Lung (tissue), 11 donors: ENCODE measurements at regions not wholly inside any gene's neighbourhood (a gene's known extent, or its start where the extent isn't known, plus 50 kb on each side); places are given as distances from the start of the nearest gene placed in this dataset.

Source experiments
- ATAC-seq: fragments of 200-7000 bp; cut with Tn5 transposase; one replicate; pipeline ENCODE4 v1.9.1; 2020; ENCODE audit warnings: moderate number of reproducible peaks; ENCODE audit not compliant: insufficient read depth, low FRiP score
- DNase-seq, 3 donors: peaks; one replicate each; pipeline ENCODE4 v3.0.0-alpha.2; 2013 to 2017
- H3K27ac ChIP-seq, 2 donors: one replicate each; pipeline ENCODE4 v1.5.1; 2013; ENCODE audit warnings: mild to moderate bottlenecking in 2 of 2, moderate library complexity in 2 of 2, control low read depth in 1 of 2, inconsistent platforms in 1 of 2, low read depth in 1 of 2, low read length in 1 of 2
- H3K27me3 ChIP-seq, 3 donors: one replicate each; pipeline ENCODE4 v1.5.1; 2013; ENCODE audit warnings: low read length in 2 of 3; ENCODE audit not compliant: control insufficient read depth in 3 of 3, insufficient read depth in 3 of 3
- H3K36me3 ChIP-seq, 4 donors: one replicate each; pipeline ENCODE4 v1.5.1; 2013; ENCODE audit warnings: low read length in 4 of 4, mild to moderate bottlenecking in 1 of 4, moderate library complexity in 1 of 4; ENCODE audit not compliant: control insufficient read depth in 4 of 4, insufficient read depth in 4 of 4
- H3K4me1 ChIP-seq, 5 donors: one replicate each; pipeline ENCODE4 v1.5.1; 2013; ENCODE audit warnings: low read length in 5 of 5, mild to moderate bottlenecking in 2 of 5, moderate library complexity in 1 of 5; ENCODE audit not compliant: control insufficient read depth in 5 of 5, insufficient read depth in 5 of 5
- H3K4me3 ChIP-seq: one replicate; pipeline ENCODE4 v1.5.1; 2013; ENCODE audit warnings: mild to moderate bottlenecking, control low read depth, moderate library complexity
- H3K9ac ChIP-seq, 2 donors: one replicate each; pipeline ENCODE4 v1.5.1; 2013; ENCODE audit warnings: low read length in 2 of 2, control low read depth in 1 of 2; ENCODE audit not compliant: insufficient read depth in 1 of 2
- H3K9me3 ChIP-seq, 4 donors: one replicate each; pipeline ENCODE4 v1.5.1; 2013; ENCODE audit warnings: low read length in 3 of 4, mild to moderate bottlenecking in 1 of 4, moderate library complexity in 1 of 4; ENCODE audit not compliant: control insufficient read depth in 4 of 4, insufficient read depth in 3 of 4
- CTCF ChIP-seq: IDR thresholded peaks from 2 replicates; pipeline ENCODE4 v1.5.1; 2012; ENCODE audit warnings: mild to moderate bottlenecking; ENCODE audit errors: control extremely low read depth, extremely low read depth
- WGBS, 2 donors: extraction: QIAGEN DNeasy Blood & Tissue Kit; methylation state at CpG; one replicate each; pipeline ENCODE4 v1.1.7; 2013; 5-methylcytosine and 5-hydroxymethylcytosine counted together
- donor health status: control.
- donor health status: control.
- donor health status: Bipolar disorder and iron deficiency.
- donor health status: healthy.
- donor health status: DM: yes; HTN: yes; CAD: no.

- no peak overlapping the region for H3K9ac ChIP-seq
- 47 to 55% methylated on average over 3 of the region's 3 CpGs for whole genome bisulfite sequencing, 2 donors
- no peaks in the 10 kb centered on the region for H3K36me3 ChIP-seq
- DNase-seq (no peak), ATAC-seq (no peak)
- no peak overlapping the region for H3K27ac ChIP-seq
- no peak for TF ChIP-seq CTCF
- peaks cover 0 to 3% (median 0%) of the 10 kb centered on the region in 5 donors for H3K4me1 ChIP-seq
- H3K27me3 ChIP-seq = no peaks in the 10 kb centered on the region
- H3K4me3 ChIP-seq = no peak overlapping the region
- no peaks in the 10 kb centered on the region for H3K9me3 ChIP-seq
Measured at GRCh38 chr7:131648491-131648890, 92.1 kb upstream of the PODXL start.

DNA sequence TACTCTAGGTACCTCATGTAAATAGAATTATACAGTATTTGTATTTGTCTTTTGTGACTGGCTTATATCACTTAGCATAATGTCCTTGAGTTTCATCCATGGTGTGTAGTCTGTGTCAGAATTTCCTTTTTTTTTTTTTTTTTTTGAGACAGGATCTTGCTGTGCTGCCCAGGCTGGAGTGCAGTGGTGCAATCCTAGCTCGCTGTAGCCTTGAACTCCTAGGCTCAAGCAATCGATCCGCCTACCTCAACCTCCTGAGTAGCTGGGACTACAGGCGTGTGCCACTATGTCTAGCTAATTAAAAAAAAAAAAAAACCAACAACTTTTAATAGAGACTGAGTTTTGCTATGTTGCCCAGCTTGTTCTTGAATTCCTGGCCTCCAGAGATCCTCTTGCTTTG is 89.8 kb upstream of the PODXL start:
- H3K9ac ChIP-seq = no peak overlapping the region
- TF ChIP-seq CTCF = no peak
- peaks cover 0 to 3% (median 0%) of the 10 kb centered on the region in 5 donors for H3K4me1 ChIP-seq
- WGBS, 2 donors = 94 to 95% methylated on average over 4 of the region's 4 CpGs
- H3K9me3 ChIP-seq = no peaks in the 10 kb centered on the region
- no peaks in the 10 kb centered on the region for H3K36me3 ChIP-seq
- no peak overlapping the region for H3K27ac ChIP-seq
- ATAC-seq (no peak), DNase-seq (no peak)
- no peak overlapping the region for H3K4me3 ChIP-seq
- H3K27me3 ChIP-seq = no peaks in the 10 kb centered on the region

DNA sequence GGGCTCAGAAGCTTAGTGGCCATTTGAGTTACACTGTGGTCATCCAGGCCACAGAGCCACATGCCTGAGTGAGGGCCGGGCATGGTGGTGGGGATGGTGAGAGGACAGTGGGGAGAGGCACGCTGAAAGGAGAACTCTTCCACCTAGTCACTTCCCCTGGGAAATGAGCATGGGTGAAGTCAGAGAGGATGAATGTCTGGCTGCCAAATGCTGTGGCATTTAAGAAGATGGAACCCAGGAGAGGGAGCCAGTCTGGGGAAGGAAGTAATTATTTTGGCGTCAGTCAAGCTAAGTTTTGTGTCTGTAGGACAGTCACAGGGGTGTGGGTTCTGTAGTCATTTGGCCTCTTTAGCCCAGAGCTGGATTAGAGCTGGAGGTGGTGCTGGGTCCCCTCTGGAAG is 86.0 kb upstream of the PODXL start:
- ATAC-seq = no peak

More for the DNA sequence above, 86.0 kb upstream of the PODXL start:
- no peaks in the 10 kb centered on the region for H3K9me3 ChIP-seq
- no peaks in the 10 kb centered on the region for H3K4me1 ChIP-seq
- DNase-seq = no peak
- H3K4me3 ChIP-seq = no peak overlapping the region
- H3K27ac ChIP-seq = no peak overlapping the region
- H3K36me3 ChIP-seq = no peaks in the 10 kb centered on the region
- TF ChIP-seq CTCF = no peak
- H3K27me3 ChIP-seq = no peaks in the 10 kb centered on the region
- no peak overlapping the region for H3K9ac ChIP-seq
- 36 to 43% methylated on average over 3 of the region's 3 CpGs for WGBS, 2 donors
